GM18520 (cell line): ENCODE measurements at regions not wholly inside any gene's neighbourhood (a gene's known extent, or its start where the extent isn't known, plus 50 kb on each side); places are given as distances from the start of the nearest gene placed in this dataset.

Source experiments
- ATAC-seq: cut with Tn5 transposase; IDR thresholded peaks from one replicate; pipeline ENCODE4 v1.9.1; 2021; ENCODE audit not compliant: unreplicated experiment

DNA sequence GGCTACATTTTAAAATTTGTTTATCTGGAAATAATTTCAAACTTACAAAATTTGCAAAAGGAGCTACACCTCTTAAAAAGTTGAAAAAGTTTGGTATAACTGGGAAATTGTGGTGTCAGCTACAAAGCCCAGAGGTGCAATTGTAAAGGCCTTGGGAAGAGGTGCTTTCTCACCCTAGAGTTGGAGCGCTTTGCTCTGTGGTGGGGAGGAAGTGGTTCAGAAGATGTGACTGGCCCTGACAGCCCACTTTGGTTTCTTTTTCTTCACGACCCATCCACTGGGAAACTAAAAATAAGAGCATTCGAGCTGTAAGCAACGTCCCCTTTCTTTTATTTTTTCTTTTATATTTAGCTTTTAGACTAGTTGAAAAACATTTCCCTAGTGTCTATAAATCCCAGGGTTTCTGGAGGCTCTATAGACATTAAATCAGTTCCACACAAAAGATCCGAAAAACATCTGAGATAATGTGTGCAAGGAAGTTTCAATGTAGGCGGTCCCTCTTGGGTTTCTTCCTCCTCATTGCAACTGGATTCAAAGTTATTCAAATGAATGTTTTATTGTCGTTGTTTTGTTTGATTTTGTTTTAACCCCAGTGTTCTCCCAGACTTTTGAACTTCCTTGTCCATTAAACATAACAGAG lies 397.8 kb downstream of the KIF16B start:
- peak; percentile 60 for ATAC-seq

DNA sequence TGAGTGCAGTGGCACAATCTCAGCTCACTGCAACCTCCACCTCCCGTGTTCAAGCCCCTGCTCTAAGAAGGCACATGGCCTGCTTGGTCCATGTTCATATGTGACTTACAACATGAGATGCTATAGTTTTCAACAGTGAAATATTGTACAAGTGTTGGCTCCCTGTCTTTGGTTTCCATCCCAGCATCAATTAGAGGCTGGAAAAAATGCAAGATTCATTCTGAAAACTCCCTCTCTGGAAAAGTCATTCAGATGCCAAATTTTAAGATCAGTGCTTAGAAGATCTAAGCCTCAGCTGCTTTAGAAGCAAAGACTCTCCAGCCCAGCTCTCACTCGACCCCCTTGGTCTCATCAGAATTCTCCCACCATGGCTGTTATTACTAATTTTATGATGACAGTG lies 398.9 kb downstream of the KIF16B start:
- ATAC-seq, result no peak

DNA sequence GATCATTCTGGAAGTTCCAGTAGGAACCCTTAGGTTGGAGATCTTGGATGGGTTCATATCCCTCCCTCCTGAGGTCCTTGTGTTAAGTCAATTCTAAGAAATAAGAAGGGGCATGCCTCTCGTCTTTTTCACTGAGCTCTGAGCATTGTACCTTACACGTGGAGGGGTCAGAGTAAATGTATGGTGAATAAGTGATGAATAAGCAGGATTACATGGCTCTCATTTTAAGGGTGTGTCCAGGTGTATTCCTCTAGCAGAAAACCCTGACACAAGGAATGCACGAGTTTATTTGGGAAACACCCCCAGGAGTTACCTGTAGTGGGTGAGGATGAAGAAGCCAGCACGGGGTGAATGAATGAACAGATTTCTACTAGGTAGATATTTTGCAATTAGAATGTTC lies 400.2 kb downstream of the KIF16B start:
- no peak for ATAC-seq

DNA sequence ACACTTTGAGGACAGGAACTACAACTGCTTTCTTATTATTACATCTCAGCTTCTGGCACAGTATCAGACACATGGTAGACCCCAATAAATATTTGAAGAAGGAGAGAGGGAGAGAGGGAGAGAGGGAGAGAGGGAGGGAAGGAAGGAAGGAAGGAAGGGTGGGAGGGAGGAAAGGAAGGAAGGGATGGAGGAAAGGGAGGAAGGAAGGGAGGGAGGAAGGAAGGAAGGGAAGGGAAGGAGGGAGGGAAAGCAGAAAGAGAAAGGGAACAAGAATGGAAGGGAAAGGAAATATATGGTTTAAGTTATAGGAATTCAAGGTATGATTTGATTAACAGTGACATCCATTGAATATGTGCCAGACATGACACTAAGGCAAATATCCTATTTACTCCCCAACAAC lies 402.1 kb downstream of the KIF16B start:
- ATAC-seq, result no peak

DNA sequence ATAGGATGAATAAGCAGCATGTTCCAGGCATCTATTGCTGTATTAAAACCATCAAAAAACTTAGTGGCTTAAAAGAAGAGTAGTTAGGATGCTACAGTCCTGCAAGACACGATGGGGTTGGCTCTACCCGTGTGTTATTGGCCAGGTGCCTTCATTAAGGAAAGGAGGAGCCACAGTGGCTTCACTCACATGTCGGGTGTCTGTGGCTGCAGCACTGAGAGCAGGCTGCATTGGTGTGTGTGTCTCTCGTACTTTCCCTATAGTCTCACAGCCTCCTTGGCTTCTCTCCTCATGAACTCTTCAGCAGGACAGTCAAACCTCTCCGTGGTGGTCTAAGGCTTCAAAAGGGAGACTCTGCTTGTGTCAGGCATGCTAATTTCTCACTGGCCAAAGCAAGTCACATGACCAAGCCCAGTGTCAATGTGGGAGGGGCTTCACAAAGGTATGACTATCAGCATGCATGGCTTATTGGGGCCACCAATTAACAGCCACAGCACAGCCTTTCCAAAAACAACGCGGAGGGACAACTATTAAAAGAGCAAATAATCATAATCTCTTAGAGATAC lies 402.8 kb downstream of the KIF16B start:
- ATAC-seq, result no peak

DNA sequence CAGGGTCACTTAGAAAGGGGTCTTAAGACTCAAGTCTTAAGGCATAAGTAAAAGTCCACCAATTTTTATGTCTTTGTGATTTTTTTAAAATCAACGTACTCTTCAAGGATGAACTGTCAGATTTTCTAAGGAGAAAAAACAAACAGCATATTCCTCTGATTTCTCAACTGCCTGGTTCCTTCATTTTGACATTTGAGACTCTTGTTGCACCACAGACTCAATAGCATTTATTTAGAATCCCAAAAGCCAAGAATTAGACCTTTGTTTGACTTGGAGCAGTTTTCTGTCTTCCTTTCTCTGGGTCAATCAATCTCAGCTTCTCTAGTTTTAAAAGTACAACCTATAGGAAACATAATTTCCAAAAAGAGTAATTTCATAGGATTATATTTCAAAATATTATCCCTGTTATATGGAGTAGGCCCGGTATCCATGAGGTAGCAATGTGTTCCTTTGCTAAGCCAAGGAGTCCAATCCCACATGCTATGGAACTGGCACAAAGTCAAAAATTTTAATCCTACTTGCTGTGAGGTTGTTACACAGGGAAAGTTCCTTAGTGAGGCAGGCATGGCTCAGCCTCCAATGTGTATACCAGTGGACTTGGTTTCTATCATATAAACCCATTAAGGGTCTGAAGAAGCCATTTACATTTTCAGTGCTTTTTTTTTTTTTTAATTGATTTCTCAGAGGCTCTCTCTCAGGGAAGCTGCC lies 405.7 kb downstream of the KIF16B start:
- ATAC-seq, result no peak

DNA sequence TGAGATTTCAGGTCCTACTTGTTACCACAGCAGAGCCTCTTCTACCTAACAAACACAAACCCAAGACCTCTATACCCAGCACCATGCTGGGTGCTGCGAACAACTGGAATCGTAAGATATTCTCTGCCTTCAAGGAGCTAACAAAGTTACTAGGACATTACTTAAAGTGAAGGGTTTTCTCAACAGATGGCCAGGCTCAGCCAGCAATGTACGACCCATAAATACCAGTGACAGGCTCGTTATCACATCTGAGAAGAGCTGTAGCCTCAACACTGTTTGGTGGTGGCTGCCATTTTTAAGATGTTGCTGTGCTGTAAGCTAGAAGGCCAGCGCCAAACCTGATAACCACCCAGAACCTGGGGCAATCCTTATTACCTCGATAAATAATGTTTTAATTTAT lies 406.5 kb downstream of the KIF16B start:
- no peak for ATAC-seq

DNA sequence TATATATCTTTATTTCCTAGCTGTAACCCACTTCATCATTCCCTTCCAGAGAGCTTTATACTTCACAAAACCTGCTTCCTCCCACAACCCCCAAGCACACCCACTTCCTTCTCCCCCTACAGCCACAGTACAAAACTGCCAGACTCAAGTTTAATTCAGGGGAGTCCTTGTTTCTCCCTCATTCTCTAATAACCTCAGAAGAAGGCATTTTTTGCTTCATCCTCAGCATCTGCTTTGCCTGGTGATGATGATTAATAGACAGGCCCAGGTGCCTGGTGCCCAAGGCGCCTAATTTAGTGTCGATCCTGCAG lies 414.3 kb downstream of the KIF16B start:
- peak; percentile 23 for ATAC-seq

DNA sequence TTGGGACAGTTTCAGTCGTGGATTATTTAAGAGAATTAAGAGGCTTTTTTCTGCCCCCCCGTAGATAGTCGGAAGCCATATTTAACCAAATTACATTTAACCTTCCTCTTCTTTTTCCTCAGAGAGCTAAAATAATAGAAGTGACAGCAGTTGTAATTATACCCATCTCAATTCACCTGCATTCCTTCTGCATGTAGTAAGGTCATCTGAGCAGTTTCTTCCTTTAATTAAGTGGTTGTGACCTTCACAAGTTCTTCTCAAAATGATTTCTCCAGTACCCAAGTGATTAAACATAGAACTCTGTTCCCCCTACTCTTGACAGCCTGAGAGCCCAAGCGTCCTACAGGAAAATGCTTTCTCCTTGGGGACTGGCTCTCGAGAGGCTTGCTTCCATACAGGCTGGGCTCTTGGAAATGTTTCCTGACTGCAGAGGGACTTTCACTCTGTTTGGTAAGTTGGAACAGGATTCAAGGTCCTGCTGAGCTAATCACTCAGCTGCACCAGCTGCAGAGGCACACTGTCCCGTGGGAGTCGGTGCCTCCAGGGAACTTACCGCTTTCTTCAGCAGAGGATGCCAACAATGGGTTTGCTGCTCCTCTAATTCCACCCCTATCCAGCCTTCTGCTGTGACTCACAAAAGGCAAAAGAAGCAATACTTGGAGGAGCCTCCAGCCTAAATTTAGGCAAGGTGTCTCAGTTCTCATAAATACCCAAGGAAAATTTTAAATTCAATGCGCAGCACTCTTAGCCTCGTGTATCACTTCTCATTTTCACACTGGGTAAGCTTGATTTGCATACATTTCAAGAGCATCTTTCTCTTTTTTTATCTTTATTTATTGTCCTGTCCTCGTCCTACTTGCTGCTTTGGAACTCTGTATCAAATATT lies 414.9 kb downstream of the KIF16B start:
- ATAC-seq, result peak; percentile 51

DNA sequence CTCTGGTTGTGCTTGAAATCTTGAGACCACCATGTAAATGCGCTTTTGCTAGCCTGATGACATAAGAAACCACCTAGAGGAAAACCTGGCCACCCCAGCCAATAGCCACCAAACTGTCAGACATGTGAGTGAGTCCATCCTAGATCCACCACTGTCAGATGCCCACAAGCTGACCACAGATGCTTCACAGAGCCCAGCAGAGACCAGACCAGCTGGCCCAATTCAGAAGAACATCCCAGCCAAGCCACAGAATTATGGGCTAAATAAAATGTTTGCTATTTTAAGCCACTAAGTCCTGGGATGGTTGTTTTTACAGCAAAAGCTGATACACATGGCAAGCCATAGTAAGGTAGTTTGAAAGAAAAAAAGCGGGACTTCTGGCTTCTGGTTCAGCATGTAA lies 425.3 kb downstream of the KIF16B start:
- no peak for ATAC-seq

DNA sequence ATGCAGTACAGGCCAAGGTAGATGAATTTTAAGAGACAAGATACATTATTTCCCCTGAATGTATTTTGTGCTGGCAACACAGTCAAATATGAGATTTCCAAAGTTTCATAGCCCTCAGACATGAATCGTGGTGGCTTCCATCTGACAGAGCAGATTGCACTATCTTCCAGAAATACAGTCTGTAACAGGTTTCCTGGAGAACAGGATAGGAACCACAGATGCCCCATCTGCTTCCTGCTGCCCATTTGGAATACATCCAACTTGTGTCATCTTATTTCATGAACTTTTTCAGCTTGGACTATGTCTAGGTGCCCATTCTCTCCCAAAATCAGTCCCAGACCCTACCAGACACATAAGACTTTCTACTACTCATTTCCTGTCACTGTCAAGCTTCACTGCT lies 426.0 kb downstream of the KIF16B start:
- no peak for ATAC-seq

DNA sequence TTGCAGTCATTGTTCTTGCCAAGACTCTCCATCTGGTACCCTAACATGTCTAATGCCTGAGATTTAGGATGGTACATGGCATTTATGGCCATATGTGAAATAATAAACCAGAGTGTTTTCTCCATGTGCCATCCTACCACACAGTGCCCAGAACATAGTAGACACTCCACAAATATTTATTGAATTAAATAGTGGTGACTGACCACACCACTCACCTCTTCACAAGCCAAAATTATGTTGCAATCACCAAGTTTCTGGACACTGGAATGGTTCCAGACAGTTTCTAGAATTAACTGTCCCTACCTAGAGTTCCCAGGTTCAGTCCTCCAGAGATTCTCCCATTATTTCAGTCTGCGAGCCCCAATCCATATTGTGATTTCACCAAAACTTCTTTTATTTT lies 427.3 kb downstream of the KIF16B start:
- no peak for ATAC-seq

DNA sequence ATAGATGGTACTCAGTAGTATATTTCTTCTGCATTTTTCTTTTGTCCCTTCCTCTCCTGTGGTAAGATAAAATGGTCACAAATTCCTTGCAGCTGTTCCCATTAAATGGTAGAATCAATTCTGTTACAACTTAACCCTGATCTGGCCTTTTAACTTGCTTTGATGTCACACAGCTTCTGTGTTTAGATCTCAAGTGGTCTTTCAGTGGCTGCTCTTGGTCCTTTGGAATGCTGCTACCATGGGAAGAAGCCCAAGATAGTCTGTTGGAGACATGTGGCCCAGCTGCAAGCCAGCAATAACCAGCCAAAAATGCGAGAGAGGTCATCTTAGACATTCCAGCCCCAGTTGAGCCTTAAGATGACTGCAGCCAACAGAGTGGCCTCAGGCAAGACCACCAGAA lies 429.7 kb downstream of the KIF16B start:
- ATAC-seq, result no peak

DNA sequence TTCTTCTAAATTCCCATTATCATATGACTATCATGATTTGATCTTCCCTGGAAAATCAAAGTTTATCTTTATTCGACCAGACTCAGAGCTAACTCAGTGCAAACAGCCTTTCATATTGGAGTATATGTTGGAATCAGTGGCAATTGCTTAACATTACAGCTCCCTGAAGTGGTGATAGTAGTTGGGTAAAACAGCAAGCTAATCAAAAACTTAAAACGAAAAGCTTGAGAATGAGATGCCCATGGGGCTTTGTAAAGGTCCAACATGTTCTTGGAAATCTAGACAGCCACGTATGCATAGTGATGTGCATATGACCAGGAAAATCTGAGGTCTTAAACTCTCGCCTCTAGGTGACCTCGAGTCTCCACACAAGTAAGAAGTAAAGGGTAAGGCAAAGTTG lies 437.6 kb downstream of the KIF16B start:
- ATAC-seq, result no peak

DNA sequence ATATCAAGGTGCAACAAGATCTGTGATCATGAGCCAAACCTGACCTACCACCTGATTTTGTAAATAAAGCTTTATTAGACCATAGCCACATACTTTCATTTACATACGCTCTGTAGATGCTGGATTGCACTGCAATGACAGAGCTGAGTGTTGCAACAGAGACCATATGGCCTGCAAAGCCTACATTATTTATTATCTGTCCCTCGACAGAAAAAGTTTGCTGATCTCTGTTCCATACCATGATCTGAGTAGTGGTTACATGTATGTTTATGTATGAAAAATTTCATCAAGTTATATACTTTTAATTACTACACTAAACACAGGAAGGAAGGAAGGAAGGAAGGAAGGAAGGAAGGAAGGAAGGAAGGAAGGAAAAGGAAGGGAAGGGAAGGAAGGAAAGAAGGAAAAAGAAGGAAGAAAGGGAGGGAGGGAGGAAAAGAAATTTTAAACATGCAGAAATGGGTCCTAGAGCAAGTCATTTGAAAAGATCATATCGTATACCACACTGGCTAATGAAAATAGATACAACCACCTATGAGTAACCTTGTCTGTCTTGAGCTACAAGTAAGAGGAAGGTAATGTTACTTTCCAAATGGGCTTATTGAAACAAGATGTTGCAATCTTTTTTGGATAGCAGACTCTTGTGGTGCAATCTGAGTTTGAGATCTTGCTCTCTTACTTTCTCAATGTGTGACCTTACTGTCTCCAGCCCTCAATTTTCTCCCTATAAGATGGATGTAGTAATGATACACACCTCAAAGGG lies 441.0 kb downstream of the KIF16B start:
- no peak for ATAC-seq

DNA sequence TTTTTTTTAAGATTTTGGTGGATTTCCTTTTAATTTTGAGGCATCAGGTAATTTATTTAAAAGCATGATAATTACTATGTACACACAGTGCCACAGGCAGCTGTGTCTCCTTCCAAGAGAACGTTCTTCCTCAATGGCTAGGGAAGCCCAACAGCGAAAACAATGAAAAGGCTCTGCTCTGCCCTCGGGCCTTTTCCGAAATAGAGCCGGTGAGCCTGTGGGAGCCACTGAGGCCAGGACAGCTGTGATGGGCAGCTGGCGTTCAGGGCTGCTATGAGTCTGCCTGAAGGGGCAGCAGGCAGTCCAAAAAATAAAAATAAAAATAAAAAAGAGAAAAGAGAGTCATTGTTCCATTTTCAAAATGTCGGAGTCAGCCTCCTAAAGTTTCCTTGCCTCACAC lies 443.8 kb downstream of the KIF16B start:
- ATAC-seq, result no peak

DNA sequence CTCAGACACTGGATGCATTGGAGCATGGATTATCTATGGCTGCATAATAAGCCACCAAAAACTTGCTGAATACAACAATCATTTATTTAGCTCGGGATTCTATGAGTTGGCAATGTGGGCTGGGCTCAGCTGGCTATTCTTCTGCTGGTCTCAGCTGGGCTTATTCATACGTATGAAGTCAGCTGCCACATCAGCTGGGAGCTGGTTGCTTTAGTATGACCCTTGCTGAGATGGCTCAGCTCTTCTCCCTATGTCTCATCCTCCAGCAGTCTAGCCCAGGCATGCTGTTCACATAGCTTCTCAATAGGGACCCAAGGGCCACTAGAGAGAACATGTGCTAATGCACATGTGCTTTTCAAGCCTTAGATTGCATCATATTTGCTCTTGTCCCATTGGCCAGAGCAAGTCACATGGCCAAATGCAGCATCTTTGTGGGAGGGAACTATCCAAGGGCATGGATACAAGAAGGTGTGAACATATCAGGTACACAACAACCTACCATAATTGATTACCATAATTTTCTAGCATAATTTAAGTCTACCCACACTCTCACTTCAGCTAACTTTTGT lies 444.6 kb downstream of the KIF16B start:
- no peak for ATAC-seq

DNA sequence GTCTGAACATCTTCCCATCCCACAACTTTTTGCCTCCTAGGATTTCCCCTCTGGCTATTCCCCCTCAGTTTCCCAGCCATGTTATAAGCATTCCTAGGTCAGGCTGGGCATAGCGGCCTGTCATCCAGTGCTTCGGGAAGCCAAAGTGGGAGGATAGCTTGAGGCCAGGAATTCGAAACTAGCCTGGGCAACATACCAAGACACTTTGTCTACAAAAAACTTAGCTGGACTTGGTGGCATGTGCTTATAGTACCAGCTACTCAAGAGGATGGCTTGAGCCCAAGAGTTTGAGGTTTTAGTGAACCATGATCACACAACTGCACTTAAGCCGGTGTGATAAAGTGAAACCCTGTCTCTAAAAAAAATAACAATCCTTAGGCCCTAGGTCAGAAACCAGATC lies 447.4 kb downstream of the KIF16B start:
- no peak for ATAC-seq

DNA sequence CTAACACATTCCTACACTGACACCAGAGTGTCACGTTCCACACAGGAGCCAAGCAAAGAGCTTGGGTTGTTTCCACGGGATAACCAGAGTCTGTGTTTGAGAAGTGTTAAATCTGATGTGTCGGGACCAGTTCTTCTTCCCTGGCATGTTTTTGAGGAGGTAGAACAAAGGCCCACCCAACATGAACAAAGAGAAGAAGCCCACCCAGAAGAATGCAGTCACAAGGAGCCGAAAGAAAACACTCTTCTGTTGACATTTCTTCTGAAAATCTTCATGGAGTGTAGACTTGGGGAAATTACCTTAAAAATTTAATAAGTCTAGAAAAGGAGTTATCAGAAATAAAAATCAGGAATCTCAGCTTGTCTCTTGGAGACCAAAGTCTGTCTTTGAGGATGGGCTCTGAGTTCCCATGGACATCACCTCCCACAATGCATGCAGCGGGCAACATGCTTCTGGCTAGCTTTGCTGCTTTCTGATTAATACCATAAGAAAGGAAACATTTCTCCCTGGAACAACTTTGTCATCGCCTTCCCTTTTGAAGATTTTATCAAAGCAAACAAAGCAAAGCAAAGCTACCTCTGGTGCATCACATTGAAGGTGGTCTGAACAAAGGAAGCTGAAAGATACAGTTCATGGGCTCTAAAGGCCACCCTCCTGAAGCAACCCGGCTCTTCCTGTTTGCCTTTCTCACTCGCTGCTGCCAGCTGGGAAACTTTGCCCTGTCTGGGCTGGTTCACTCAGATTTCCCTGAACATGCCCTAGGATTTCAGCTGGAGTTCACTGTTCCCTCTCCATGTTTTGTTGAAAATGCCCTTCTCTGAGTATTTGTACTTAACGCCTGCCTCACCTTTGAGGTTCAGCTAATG lies 448.1 kb downstream of the KIF16B start:
- ATAC-seq, result no peak

DNA sequence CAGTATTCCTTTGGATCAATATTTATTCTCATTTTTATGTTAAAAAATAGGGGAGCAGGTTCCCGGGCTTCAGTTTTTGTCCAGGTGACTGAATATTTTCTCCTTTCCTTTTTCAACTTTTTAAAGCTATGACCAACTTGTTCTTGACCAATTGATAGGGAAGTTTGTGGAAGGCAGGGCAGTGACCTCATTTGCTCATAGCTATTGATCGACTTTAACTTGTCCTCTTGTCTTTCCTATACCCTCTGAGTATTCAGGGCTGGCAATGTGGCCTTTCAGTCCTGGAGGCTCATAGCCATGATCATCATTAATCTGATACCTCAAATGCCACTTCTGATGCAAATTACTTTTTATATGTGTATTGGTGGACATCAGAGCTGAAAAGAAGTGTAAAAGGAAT lies 448.8 kb downstream of the KIF16B start:
- no peak for ATAC-seq
